NCI-H1694 treated with DMSO at 0.1 percent for 48 hours (cell line): ENCODE measurements at regions not wholly inside any gene's neighbourhood (a gene's known extent, or its start where the extent isn't known, plus 50 kb on each side); places are given as distances from the start of the nearest gene placed in this dataset.
"Not testable (repeated sequence)": the region's sequence is repeated elsewhere in the genome, so short reads cannot be mapped to it uniquely, and the experiment has no call there.

ENCODE experiments used
- DNase-seq: peaks from one replicate; lab custom pipeline; 2025; lab: John Stamatoyannopoulos, UW

DNA sequence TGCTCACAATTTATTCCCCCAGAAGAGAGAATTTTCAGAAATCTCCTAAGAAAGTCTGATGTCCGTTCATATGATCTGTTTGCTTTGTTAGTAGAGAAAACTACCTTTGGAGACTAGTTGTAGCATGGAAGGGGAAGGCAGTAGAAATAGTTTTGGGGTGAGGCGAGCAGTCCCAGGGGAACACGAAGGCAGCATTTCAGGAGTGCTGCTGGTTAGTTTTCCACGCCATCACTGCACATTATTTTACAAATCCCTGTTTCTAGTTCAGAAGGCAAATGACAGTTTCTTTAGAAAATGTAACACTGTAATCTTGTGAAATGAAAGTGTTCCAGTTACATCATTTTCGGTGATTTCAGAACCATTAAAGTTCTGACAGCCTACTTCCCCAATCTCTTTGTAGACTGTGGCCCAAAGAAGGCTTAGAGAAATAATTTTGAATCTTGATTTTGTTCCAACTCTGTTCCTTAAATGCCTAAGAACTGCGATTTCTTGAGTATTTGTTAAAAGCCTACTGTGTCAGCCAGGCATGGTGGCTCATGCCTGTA lies 123.8 kb downstream of the LAT start:
- not testable (repeated sequence) for DNase-seq

DNA sequence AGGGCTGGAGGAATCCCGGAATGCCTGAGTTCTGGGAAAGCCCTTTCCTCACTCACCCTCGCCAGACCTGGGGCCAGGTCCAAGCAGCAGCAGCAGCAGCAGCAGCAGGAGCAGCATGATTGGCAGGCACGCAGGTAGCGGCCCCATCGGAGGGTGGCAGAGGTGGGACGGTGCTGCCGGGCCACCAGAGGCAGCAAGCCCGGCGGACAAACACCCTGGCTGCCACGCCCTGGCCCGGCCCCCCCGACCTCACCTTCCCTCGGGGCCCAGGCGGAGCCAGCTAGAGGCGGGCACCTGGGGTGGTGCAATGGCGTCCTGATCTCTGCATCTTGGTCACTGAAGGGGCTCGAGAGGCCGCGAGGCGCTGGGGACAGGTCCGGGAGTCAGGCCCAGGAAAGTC lies 122.4 kb downstream of the LAT start:
- no peak for DNase-seq

DNA sequence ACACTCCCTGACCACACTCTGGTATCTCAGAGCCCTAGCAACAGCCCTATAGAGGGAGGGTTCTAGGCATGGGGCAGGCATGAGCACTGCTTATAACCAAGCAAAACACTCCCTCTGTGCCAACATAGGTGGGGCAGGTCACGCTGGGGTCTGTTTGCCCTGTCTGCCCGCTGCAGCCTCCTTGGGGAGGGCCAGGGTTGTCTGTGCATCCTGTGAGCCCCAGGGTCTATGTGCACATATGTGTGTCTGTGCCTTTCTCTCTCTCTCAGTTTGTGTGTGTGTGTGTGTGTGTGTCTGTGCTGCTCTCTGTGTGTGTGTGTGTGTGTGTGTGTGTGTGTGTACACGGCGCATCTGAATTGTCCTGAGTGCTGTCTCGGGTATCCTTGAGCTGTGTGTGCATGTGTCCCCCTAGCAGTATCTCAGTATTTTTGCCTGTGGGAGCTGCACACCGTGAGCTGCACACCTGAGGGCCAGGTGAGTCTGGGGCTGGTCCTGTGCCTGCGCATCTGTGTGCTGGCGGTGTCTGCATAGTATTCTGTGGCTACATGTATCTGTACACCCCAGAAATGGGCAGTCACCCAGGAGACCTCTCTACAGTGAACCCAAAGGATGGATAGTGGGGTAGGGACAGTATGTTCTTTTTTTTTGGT lies 121.5 kb downstream of the LAT start:
- DNase-seq = not testable (repeated sequence)

DNA sequence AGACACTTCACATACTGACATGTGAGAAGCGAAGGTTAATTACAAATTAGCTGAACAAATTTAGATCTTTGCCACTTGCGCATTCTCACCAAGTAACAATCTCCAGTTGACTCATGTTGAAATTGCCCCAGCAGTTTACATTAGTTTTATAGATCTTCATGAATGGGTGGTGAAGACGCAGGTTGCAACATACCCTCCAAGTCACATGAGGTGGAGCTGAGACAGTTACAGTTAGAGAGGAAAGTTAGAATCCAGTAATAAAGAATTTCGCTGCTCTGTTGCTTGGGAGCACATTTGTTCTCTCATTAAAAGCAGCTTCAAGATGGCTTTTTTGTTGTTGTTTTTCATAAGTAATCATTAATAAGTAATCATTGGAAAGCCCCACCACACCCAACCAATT lies 119.7 kb downstream of the LAT start:
- DNase-seq = not testable (repeated sequence)

DNA sequence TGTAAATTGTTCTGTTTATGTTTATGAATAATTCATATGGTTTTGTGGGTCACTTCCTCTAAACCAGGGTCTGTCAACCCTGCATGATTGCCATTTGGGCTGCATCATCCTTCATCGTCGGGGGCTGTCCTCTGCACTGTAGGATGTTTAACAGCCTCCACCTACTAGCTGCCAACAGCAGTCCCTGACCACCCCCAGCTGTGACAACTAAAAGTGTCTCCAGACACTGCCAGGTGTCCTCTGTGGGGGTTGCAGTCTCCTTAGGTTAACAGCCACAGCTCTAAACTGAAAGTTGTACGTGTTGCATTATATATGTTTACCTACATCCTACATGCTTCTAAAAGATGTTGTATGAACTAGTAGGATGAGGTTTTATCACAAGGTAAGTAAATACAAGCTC lies 113.1 kb downstream of the LAT start:
- not testable (repeated sequence) for DNase-seq

DNA sequence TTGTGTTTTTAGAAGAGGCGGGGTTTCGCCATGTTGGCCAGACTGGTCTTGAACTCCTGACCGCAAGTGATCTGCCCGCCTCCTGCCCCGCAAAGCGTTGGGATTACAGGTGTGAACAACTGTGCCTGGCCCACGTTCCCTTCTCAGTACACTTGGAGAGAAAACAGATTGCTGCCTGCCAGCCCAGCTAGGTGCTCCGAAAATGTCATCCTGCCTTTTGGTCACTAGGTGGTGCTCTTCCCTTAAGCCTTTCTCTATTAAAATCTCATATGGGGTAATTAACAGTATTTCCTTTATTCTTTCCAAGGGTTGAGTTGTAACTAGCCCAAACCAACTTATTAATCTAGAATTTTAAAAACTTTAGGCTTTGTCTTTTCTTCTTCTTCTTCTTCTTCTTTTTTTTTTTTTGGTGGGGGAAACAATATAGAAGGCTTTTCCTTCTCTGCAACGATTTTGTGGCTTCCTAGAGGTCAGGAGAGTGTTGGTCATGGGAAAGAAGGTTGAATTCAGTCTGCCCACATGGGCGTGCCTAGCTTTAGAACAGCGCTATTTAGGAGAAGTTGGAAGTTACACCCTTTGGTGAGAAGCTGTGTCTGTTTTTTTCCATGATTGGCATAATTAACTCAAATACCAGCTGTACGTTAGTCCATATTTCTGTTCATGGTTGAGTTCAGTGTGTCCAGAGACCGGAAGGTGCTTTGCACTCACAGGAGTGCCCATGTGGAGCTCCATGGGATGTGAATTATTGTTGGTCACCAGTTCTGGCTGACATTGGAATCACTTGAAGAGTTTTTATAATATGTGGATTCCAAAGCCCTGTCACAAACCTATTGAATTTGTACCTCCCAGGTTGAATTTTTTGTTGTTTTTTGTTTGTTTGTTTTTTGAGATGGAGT lies 110.1 kb downstream of the LAT start:
- DNase-seq = not testable (repeated sequence)

DNA sequence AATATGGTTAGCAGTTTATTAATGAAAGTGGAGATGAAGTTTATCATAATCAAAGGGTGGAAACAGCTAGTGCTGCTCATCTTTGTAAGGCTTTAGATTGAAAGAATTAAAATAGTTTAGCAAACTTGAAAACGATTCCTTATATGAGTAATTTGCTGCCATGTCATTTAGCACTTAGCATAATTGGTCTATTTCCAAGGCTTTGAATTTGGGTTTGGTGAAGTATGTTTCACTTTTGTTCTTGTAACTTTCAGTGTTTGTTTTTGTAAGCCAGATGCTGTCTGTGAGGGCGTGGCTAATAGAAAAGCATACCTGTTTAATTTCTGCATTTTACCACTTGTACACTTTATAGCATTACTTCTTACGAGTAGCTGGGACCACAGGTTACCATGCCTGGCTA lies 109.5 kb downstream of the LAT start:
- DNase-seq = not testable (repeated sequence)

DNA sequence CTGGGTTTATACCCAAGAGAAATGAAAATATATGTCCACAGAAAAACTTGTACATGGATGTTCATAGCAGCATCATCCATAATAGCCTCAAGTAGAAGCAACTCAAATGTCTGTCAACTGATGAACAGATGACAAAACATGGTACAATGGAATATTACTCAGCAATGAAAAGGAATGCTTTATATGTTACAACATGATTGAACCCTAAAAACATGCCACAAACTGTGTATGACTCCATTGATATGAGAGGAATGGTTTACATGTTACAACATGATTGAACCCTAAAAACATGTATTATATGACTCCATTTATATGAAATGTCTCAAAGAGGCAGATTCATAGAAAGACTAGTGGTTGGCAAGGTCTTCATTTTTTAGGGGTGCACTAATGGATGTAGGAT lies 104.8 kb downstream of the LAT start:
- DNase-seq = not testable (repeated sequence)

DNA sequence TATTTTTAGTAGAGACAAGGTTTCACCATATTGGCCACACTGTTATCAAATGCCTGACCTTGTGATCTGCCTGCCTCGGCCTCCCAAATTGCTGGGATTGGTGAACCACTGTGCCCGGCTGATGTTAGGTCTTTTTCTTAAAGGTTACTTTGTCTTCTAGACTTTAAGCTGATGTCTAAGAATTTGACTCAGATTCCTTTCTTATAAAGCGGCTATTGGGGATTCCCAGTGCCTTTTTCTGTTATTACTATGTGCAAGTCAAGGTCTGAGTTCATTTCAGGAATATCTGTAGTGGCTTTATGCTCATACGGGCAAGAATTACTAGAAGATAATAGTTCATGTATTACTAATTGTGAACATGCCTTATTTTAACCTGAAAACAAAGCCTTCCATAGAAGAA lies 102.8 kb downstream of the LAT start:
- DNase-seq = not testable (repeated sequence)

DNA sequence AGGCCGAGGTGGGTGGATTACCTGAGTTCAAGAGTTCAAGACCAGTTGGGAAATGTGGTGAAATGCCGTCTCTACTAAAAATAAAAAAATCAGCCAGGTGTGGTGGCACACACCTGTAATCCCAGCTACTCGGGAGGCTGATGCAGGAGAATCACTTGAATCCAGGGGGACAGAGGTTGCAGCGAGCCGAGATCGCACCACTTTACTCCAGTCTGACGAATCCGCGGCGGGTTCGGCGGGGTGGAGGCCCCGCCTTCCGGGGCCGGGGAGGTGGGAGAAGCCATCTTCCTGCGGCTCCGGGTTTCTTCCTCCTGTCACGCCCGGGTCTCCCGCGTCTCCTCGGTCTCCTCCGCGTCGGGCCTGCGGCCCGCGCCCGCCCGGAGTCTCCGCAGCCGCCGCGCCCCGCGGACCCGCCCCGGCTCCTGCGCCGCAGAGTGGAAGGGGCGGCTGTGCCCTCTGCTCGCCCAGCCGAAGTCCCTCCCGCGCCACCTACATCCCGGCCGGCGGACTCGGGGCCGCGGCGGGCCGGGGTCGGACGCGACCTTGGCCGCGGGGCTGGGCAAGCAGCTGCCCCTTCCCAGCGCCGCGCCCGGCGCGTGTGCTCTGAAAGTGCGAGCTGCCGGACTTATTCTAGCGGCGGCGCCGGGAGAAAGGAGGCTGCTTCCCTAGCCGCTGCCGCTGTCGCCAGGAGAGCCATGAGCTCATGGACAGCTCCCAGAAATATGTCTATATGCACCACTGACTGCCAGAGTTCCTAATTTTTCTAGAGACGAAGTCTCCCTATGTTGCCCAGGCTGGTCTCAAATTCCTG lies 97.2 kb downstream of the LAT start:
- not testable (repeated sequence) for DNase-seq

DNA sequence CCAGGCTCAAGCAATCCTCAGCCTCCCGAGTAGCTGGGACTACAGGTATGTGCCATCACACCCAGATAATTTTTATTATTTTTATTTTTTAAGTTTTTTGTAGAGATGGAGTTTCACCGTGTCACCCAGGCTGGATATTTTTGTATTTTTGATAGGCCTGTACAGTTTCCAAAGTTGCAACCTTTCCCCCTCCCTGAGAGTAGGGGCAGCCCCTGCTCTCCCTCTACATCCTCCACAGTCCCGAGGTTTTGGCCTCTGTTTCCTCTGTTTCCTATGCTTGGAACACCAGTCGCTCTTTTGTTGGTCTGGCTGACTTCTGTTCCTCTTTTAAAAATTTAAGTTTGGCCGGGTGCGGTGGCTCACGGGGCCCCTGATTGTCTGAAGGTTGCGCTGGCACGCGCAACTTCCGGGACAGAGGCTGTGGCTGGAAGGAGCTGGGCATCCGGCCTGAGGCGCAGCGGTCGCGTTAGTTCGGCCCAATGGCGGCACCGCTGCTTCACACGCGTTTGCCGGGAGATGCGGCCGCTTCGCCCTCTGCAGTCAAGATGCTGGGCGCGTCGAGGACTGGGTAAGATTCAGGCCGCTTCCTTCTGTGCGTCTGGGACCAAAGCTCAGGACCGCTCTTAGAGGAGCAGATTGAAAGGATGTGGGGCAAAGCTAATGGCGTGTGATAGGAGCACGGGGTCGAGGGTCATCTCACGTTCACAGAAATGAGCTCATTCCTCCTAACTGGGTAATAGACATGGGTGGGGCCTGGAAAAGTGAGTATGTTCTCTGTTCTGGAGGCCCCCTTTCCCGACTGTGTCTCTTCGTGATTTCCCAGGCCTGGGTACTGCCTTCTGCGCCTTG lies 89.9 kb downstream of the LAT start:
- not testable (repeated sequence) for DNase-seq

DNA sequence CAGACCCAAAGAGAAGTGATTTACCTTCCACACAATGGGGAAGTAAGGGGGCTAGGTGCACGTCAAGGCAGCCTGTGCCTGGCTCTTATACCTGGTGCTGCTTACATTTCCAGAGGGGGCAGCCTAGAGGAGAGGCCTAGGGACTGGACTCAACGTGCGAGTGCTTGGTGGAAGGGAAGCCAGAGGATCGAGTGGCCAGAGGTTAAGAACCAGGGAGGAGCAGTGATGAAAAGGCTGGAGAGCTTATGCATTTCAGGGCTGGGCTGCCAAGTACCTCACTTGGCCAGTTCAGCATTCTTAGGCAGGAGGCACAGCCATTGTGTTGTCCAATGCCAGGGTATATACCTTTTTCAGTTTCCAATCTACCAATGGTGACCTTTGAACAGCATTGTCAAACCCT lies 77.4 kb downstream of the LAT start:
- DNase-seq = not testable (repeated sequence)

DNA sequence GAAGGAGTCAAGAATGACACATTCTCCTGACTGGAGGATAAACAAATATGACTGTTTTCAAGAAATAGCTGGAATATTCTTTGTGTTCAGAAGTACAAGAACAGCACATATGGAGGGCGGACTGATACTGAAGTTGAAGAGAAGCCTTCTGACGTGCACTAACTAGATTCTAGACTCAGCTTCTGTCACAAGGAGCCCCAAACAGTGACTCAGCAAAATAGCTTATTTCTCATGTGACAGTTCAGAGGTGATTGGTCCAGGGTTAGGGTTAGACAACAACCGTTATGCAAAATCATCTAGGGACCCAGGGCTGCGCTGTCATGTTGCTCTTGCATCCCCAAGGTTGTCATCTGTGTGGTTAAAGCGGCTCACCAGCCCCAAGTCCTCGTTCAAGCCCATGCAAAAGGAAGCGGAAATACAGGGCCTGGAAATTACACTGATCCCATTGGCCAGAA lies 76.6 kb downstream of the LAT start:
- not testable (repeated sequence) for DNase-seq

DNA sequence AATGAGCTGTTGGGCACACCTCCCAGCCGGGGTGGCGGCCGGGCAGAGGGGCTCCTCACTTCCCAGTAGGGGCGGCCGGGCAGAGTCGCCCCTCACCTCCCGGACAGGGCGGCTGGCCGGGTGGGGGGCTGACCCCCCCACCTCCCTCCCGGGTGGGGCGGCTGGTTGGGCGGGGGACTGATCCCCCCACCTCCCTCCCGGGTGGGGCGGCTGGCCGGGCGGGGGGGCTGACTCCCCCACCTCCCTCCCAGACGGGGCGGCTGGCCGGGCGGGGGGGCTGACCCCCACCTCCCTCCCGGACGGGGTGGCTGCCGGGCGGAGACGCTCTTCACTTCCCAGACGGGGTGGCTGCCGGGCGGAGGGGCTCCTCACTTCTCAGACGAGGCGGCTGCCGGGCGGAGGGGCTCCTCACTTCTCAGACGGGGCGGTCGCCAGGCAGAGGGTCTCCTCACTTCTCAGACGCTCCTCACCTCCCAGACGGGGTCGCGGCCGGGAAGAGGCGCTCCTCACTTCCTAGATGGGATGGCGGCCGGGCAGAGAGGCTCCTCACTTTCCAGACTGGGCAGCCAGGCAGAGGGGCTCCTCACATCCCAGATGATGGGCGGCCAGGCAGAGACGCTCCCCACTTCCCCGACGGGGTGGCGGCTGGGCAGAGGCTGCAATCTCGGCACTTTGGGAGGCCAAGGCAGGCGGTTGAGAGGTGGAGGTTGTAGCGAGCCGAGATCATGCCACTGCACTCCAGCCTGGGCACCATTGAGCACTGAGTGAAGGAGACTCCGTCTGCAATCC lies 75.4 kb downstream of the LAT start:
- DNase-seq = not testable (repeated sequence)

DNA sequence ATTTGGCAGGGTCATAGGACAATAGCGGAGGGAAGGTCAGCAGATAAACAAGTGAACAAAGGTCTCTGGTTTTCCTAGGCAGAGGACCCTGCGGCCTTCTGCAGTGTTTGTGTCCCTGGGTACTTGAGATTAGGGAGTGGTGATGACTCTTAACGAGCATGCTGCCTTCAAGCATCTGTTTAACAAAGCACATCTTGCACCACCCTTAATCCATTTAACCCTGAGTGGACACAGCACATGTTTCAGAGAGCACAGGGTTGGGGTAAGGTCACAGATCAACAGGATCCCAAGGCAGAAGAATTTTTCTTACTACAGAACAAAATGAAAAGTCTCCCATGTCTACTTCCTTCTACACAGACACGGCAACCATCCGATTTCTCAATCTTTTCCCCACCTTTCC lies 74.7 kb downstream of the LAT start:
- not testable (repeated sequence) for DNase-seq
